ENCODE measurements at regions not wholly inside any gene's neighbourhood (a gene's known extent, or its start where the extent isn't known, plus 50 kb on each side); places are given as distances from the start of the nearest gene placed in this dataset.

DNA sequence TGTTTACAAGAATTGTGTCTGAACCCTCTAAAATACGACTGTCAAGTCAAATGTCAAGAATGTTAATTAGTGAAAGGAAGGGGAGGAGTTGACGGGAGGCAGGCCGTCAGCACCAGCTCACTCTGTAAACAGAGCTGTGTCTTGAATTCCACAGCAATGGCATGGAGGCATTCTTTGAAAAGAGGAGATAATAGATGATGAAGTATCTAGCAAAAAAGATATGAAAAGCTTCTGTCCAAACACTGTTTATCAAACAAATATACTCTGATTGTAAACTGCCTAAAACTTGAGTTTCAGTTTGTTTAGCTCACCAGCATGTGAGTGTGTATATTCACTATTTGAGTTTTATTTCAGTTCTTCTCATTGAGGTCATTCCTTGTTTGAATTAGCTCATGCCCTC lies 94.7 kb upstream of the CDC42EP3 start:
- Histone ChIP-seq H3K27me3 (ENCODE audit: insufficient read depth, low read length) (no peaks in the 10 kb centered on the region), H3K27ac (ENCODE audit: low read depth, low read length) (no peak overlapping the region), H3K4me3 (replicated peaks in 1 of 2; ENCODE audit: low read depth in 1 of 2, low read length in 2 of 2) (no peak overlapping the region), H3K4me2 (ENCODE audit: low read length) (peak overlapping the region; percentile 2; the same call in 1 of the 2 replicates), H3K4me1 (ENCODE audit: control insufficient read depth in 1 of 2, insufficient read depth in 2 of 2, low read length in 2 of 2) (peaks cover 4 to 15% of the 10 kb centered on the region in 2 experiments), H3K79me2 (ENCODE audit: insufficient read depth, low read length) (no peaks in the 10 kb centered on the region), H3K9ac (ENCODE audit: low read length) (no peak overlapping the region), H3K9me3 (ENCODE audit: control insufficient read depth in 1 of 2, insufficient read depth in 1 of 2, low read depth in 1 of 2, low read length in 2 of 2) (no peaks in the 10 kb centered on the region), H3K9me2 (ENCODE audit: insufficient read depth) (no peaks in the 10 kb centered on the region), H2AFZ (ENCODE audit: low read depth, low read length, poor library complexity, severe bottlenecking) (peak overlapping the region; percentile 30), H4K20me1 (ENCODE audit: insufficient read depth) (no peaks in the 10 kb centered on the region), H3K36me3 (ENCODE audit: control insufficient read depth in 1 of 2, insufficient read depth in 2 of 2, low read length in 2 of 2) (no peaks in the 10 kb centered on the region)
- no peak for TF ChIP-seq SRF (IDR thresholded peaks at IDR 0.05; ENCODE audit: low read depth)
- no peak for TF ChIP-seq EGR1 (IDR thresholded peaks at IDR 0.05; ENCODE audit: low read depth)
- TF ChIP-seq, protein P1, sequence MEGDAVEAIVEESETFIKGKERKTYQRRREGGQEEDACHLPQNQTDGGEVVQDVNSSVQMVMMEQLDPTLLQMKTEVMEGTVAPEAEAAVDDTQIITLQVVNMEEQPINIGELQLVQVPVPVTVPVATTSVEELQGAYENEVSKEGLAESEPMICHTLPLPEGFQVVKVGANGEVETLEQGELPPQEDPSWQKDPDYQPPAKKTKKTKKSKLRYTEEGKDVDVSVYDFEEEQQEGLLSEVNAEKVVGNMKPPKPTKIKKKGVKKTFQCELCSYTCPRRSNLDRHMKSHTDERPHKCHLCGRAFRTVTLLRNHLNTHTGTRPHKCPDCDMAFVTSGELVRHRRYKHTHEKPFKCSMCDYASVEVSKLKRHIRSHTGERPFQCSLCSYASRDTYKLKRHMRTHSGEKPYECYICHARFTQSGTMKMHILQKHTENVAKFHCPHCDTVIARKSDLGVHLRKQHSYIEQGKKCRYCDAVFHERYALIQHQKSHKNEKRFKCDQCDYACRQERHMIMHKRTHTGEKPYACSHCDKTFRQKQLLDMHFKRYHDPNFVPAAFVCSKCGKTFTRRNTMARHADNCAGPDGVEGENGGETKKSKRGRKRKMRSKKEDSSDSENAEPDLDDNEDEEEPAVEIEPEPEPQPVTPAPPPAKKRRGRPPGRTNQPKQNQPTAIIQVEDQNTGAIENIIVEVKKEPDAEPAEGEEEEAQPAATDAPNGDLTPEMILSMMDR (IDR thresholded peaks at IDR 0.05 in 2 of 3, conservative IDR thresholded peaks at IDR 0.05 in 1 of 3; ENCODE audit: borderline replicate concordance in 1 of 3, insufficient read depth in 1 of 3, low read depth in 2 of 3, low read length in 2 of 3) = no peak
- TF ChIP-seq, protein P2, sequence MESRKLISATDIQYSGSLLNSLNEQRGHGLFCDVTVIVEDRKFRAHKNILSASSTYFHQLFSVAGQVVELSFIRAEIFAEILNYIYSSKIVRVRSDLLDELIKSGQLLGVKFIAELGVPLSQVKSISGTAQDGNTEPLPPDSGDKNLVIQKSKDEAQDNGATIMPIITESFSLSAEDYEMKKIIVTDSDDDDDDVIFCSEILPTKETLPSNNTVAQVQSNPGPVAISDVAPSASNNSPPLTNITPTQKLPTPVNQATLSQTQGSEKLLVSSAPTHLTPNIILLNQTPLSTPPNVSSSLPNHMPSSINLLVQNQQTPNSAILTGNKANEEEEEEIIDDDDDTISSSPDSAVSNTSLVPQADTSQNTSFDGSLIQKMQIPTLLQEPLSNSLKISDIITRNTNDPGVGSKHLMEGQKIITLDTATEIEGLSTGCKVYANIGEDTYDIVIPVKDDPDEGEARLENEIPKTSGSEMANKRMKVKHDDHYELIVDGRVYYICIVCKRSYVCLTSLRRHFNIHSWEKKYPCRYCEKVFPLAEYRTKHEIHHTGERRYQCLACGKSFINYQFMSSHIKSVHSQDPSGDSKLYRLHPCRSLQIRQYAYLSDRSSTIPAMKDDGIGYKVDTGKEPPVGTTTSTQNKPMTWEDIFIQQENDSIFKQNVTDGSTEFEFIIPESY (IDR thresholded peaks at IDR 0.05; ENCODE audit: extremely low read depth, insufficient replicate concordance, low read length) = no peak
- no peak for TF ChIP-seq SP1 (IDR thresholded peaks at IDR 0.05; ENCODE audit: low read depth)
- no peak for TF ChIP-seq EZH2phosphoT487 (IDR thresholded peaks at IDR 0.05; ENCODE audit: borderline replicate concordance)
- TF ChIP-seq POLR2AphosphoS5 (IDR thresholded peaks at IDR 0.05; ENCODE audit: low read depth, low read length) = no peak
- TF ChIP-seq ZNF274 (IDR thresholded peaks at IDR 0.05; ENCODE audit: low read depth, low read length) = no peak
- TF ChIP-seq, protein P3, sequence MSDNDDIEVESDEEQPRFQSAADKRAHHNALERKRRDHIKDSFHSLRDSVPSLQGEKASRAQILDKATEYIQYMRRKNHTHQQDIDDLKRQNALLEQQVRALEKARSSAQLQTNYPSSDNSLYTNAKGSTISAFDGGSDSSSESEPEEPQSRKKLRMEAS (IDR thresholded peaks at IDR 0.05) = no peak
- no peak for TF ChIP-seq RAD21 (IDR thresholded peaks at IDR 0.05; ENCODE audit: low read depth)
- TF ChIP-seq TCF7L2 (IDR thresholded peaks at IDR 0.05; ENCODE audit: borderline replicate concordance, extremely low read depth, insufficient read depth, insufficient read length) = no peak
- no peak for TF ChIP-seq YY1 (IDR thresholded peaks at IDR 0.05; ENCODE audit: extremely low read depth, insufficient replicate concordance, low read depth, low read length)
- no peak for TF ChIP-seq EZH2 (IDR thresholded peaks at IDR 0.05)
- no peak for TF ChIP-seq ELF1 (IDR thresholded peaks at IDR 0.05; ENCODE audit: borderline replicate concordance, low read depth)
- TF ChIP-seq FOSL1 (IDR thresholded peaks at IDR 0.05; ENCODE audit: low read depth) = no peak
- no peak for TF ChIP-seq ZFX (IDR thresholded peaks at IDR 0.05)
- no peak for TF ChIP-seq POLR2A (IDR thresholded peaks at IDR 0.05; ENCODE audit: borderline replicate concordance, extremely low read depth, insufficient read depth, insufficient read length)
- TF ChIP-seq JUND (IDR thresholded peaks at IDR 0.05) = no peak
- no peak for TF ChIP-seq SIN3A (IDR thresholded peaks at IDR 0.05; ENCODE audit: low read depth)
- TF ChIP-seq CBX3 (IDR thresholded peaks at IDR 0.05; ENCODE audit: low read depth) = no peak
- ChIA-PET RAD21 (ENCODE audit: low non-redundant PET in 1 of 2, low total read pairs in 2 of 2, uncharacterized antibody in 2 of 2, unreplicated experiment in 2 of 2) (no interaction called here), POLR2A (no interaction called here), CTCF (interaction anchor here (0.6 kb wide), 1 partner anchor 107 kb away, joined by 3 read pairs; no protein-coding TSS in a partner anchor)
- intact Hi-C loops (cut with micrococcal nuclease) = no loop called here
- BruUV-seq (replicated peaks) = no TSS peak
- no peak for DNase-seq (ENCODE audit: low read depth, low spot score)
- ATAC-seq = no peak

All from HCT116 (cell line).